ENCODE measurements at regions not wholly inside any gene's neighbourhood (a gene's known extent, or its start where the extent isn't known, plus 50 kb on each side); places are given as distances from the start of the nearest gene placed in this dataset.

- Mint-ChIP-seq H3K4me3 (ENCODE audit: unreplicated experiment) (no peak overlapping the region), H3K9me3 (ENCODE audit: unreplicated experiment) (no peaks in the 10 kb centered on the region), H3K36me3 (ENCODE audit: unreplicated experiment) (no peaks in the 10 kb centered on the region), H3K27me3 (ENCODE audit: unreplicated experiment) (no peaks in the 10 kb centered on the region), H3K27ac (ENCODE audit: unreplicated experiment) (no peak overlapping the region), H3K4me1 (ENCODE audit: low read depth, unreplicated experiment) (no peaks in the 10 kb centered on the region)
- no peak for DNase-seq
- TF ChIP-seq, protein P1, sequence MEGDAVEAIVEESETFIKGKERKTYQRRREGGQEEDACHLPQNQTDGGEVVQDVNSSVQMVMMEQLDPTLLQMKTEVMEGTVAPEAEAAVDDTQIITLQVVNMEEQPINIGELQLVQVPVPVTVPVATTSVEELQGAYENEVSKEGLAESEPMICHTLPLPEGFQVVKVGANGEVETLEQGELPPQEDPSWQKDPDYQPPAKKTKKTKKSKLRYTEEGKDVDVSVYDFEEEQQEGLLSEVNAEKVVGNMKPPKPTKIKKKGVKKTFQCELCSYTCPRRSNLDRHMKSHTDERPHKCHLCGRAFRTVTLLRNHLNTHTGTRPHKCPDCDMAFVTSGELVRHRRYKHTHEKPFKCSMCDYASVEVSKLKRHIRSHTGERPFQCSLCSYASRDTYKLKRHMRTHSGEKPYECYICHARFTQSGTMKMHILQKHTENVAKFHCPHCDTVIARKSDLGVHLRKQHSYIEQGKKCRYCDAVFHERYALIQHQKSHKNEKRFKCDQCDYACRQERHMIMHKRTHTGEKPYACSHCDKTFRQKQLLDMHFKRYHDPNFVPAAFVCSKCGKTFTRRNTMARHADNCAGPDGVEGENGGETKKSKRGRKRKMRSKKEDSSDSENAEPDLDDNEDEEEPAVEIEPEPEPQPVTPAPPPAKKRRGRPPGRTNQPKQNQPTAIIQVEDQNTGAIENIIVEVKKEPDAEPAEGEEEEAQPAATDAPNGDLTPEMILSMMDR (IDR thresholded peaks at IDR 0.05; ENCODE audit: partially characterized antibody, unreplicated experiment) = no peak
Observed at GRCh38 chr2:187055463-187055862, 206.5 kb upstream of the ZSWIM2 start.

GRCh38 chr2:187054501-187055319, 205.7 kb upstream of the ZSWIM2 start:
- no peak for DNase-seq
- Mint-ChIP-seq H3K4me3 (ENCODE audit: unreplicated experiment) (no peak overlapping the region), H3K27me3 (ENCODE audit: unreplicated experiment) (no peaks in the 10 kb centered on the region), H3K4me1 (ENCODE audit: low read depth, unreplicated experiment) (no peaks in the 10 kb centered on the region), H3K9me3 (ENCODE audit: unreplicated experiment) (no peaks in the 10 kb centered on the region), H3K36me3 (ENCODE audit: unreplicated experiment) (no peaks in the 10 kb centered on the region), H3K27ac (ENCODE audit: unreplicated experiment) (no peak overlapping the region)
- TF ChIP-seq, protein P1 (IDR thresholded peaks at IDR 0.05; ENCODE audit: partially characterized antibody, unreplicated experiment) = no peak

GRCh38 chr2:187051350-187051749, 202.4 kb upstream of the ZSWIM2 start:
- H3K36me3 Mint-ChIP-seq (ENCODE audit: unreplicated experiment) = no peaks in the 10 kb centered on the region
- no peak for DNase-seq
- H3K27ac Mint-ChIP-seq (ENCODE audit: unreplicated experiment) = no peak overlapping the region
- no peak overlapping the region for H3K4me3 Mint-ChIP-seq (ENCODE audit: unreplicated experiment)
- H3K27me3 Mint-ChIP-seq (ENCODE audit: unreplicated experiment) = no peaks in the 10 kb centered on the region
- no peaks in the 10 kb centered on the region for H3K9me3 Mint-ChIP-seq (ENCODE audit: unreplicated experiment)
- no peaks in the 10 kb centered on the region for H3K4me1 Mint-ChIP-seq (ENCODE audit: low read depth, unreplicated experiment)
- TF ChIP-seq, protein P1 (IDR thresholded peaks at IDR 0.05; ENCODE audit: partially characterized antibody, unreplicated experiment) = no peak

DNA sequence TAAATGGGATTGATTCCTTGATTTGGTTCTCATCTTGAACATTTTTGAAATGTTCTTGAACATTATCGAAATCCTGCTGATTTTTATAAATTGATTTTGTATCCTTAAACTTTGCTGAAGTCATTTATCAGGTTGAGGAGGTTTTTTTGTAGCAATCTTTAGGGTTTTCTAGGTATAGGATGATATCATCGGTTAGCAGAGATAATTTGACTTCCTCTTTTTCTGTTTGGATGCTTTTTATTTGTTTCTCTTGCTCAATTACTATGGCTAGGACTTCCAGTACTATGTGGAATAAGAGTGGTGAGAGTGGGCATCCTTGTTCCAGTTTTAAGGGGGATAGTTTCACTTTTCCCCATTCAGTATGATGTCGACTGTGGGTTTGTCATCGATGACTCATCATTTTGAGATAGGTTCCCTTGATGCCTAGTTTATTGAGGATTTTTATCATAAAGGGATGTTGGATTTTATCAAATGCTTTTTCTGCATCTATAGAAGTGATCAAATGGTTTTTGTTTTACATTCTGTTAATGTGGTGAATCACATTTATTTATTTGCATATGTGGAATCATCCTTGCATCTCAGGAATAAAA, 201.5 kb upstream of the ZSWIM2 start:
- Mint-ChIP-seq H3K4me3 (ENCODE audit: unreplicated experiment) (no peak overlapping the region), H3K27me3 (ENCODE audit: unreplicated experiment) (no peaks in the 10 kb centered on the region), H3K9me3 (ENCODE audit: unreplicated experiment) (no peaks in the 10 kb centered on the region), H3K4me1 (ENCODE audit: low read depth, unreplicated experiment) (no peaks in the 10 kb centered on the region), H3K36me3 (ENCODE audit: unreplicated experiment) (no peaks in the 10 kb centered on the region), H3K27ac (ENCODE audit: unreplicated experiment) (no peak overlapping the region)
- TF ChIP-seq, protein P1 (IDR thresholded peaks at IDR 0.05; ENCODE audit: partially characterized antibody, unreplicated experiment) = no peak
- no peak for DNase-seq

DNA sequence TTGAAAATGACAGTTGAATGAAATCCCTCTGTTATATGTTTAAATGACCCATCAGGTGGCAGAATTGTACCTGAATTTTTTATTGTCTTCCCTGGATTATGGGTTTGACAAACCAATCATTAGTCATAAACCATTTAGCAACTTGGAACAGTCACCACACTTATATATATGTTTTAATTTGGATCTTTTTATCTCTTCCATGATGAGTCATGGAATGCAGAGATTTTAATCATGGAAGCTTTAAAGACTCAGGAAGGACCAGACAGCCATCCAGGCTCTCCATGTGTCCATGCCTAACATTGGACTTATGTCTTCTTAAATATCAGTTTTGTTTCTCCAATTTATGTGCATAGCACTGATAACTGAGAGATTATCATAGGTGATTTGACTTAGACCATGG, 188.3 kb upstream of the ZSWIM2 start:
- H3K4me1 Mint-ChIP-seq (ENCODE audit: low read depth, unreplicated experiment) = no peaks in the 10 kb centered on the region
- H3K27me3 Mint-ChIP-seq (ENCODE audit: unreplicated experiment) = no peaks in the 10 kb centered on the region
- TF ChIP-seq, protein P1 (IDR thresholded peaks at IDR 0.05; ENCODE audit: partially characterized antibody, unreplicated experiment) = no peak
- no peak for DNase-seq
- no peak overlapping the region for H3K4me3 Mint-ChIP-seq (ENCODE audit: unreplicated experiment)
- no peaks in the 10 kb centered on the region for H3K36me3 Mint-ChIP-seq (ENCODE audit: unreplicated experiment)
- no peaks in the 10 kb centered on the region for H3K9me3 Mint-ChIP-seq (ENCODE audit: unreplicated experiment)
- H3K27ac Mint-ChIP-seq (ENCODE audit: unreplicated experiment) = no peak overlapping the region
